NCI-H2107 (cell line): ENCODE measurements at regions not wholly inside any gene's neighbourhood (a gene's known extent, or its start where the extent isn't known, plus 50 kb on each side); places are given as distances from the start of the nearest gene placed in this dataset.
"Not testable (repeated sequence)": the region's sequence is repeated elsewhere in the genome, so short reads cannot be mapped to it uniquely, and the experiment has no call there.

Source experiments
- DNase-seq: peaks from one replicate; lab custom pipeline; 2025; lab: John Stamatoyannopoulos, UW

DNA sequence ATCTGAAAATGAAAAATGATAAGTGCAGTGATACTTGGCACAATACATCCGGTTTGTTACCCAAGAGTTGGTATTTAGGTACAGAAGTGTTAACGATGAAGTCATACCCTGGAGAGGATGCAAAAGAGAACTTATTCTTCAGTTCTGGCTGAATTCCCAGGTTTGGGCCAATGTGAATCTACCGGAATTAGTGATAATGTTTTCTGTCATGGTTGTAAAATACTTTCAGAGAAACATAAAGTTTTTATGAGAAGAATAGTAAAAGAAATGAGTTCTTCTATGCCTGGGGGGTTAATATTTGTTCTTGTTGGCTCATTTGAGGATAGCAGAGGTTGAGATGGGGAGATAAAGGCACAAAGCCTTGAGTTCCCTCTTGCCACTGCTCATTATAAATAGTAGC, 509.9 kb upstream of the POU3F2 start:
- DNase-seq, result no peak

DNA sequence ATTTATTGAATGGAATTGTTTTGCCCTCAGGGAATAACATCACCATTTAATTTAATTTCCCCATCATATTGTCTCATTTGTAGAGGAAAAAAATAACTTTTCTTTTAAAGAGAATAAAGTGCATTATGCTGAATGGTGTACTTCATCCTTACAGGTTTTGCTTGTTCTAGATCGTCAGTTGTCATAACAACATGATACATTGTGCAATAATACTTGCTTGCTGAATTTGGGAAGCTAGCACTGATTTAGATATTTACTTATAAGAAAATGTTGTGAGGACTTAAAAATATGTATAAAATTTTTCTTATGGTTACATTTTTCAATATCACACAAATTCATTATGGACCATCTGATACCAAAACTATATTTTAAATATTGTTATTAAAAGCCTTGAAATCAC, 509.0 kb upstream of the POU3F2 start:
- no peak for DNase-seq

DNA sequence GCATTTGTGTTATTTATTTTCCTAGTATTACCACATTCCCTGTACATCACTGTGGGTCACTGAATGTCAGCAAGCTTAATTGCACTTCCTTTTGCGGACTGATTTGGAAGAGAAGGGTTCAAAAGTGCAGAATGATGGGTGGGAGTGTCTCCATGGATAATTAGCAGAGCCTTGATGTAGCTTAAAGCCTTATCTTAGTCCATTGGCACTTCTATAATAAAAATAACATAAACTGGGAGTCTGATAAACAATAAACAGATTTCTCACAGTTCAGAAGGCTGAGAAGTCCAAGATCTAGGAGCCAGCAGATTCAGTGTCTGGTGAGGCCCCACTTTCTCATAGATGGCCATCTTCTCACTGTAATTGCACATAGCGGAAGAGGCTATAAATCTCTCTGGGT, 501.1 kb upstream of the POU3F2 start:
- DNase-seq, result no peak

DNA sequence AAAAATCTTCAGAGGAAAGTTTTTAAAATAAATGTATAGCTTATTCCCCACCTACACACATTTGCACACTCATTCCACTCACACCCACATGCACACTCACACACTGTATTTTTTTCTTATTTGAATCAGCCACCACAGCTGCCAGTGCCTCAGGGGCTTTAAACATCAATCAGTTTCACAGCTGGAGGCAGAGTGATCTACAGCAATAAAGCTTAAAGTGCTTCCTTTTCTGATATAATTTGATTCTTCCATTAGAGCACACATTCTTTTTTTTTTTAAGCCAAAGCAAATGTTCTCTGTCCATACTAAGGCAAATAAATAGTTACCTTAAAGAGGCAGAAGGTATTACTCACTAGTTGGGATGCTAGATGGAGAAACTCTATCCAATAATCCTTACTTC, 498.8 kb upstream of the POU3F2 start:
- DNase-seq, result no peak

DNA sequence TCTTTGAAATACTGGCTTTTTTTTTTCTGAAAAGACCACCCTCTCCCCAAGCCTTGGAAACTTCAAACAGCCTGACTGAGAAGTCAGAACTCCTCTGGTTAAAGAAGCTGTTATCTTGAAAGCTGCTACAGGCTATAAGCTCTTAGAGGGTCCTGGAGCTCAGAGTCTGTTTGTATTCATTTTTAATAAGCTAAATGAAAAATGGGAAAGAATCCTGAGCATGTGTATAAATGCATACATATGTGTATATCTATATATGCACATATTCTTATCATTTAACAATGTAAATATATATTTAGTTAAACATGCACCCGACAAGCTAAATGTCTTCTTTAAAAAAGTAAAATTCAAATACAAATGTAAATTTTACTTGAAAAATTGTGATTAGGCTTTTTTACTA, 494.9 kb upstream of the POU3F2 start:
- DNase-seq, result no peak

DNA sequence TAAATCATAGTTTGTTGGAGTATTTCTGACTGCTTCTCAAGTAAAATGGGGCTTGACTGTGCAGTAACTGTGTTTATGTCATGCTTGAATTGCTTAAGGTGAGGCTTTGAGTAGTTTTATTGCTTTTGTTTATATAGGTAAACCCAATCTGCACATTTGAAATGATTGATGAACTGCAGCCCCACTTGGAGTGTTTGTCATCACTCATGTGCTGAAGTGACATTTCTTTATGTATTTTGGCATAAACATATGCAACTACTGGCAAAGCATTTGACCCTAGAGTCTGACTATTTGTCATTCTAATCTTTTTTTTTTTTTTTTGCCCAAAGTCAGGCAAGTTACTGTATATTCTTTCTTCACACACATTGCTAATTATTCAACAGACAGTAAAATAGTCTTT, 491.4 kb upstream of the POU3F2 start:
- DNase-seq, result no peak

DNA sequence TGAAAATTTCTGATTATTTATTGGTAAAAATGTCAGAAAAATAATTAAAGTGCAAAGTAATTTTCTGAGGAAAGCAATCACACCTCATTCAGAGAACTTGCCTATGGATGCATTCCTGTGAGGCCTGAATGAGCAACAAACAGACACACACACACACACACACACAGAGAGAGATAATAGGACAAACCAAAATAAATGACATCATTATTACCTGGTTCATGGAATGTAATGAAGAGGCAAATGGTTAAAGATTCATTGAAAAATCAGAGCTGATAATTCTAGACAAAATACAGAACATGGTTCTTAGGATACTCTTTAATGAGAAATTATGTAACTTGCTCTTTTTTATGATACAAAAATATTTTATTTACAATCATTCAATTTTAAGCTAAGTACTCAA, 490.6 kb upstream of the POU3F2 start:
- no peak for DNase-seq

DNA sequence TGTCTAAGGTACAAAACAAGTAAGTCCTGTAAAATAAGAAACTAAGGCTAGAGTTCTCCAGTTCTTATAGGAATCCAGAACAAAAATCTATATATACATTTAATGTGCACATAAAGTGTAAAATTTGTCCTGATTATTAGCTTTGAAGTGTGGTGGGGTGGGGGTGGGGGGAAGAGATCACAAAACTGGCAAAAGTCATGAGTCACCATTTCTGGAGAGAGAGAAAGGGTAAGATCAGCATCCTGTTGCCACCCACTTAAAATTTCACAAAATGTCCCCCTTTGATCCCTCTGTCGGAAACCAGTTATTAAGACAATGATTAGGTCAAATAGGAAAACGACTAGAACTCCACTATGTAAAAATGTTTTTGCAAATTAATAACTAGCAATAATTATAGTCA, 482.0 kb upstream of the POU3F2 start:
- no peak for DNase-seq

DNA sequence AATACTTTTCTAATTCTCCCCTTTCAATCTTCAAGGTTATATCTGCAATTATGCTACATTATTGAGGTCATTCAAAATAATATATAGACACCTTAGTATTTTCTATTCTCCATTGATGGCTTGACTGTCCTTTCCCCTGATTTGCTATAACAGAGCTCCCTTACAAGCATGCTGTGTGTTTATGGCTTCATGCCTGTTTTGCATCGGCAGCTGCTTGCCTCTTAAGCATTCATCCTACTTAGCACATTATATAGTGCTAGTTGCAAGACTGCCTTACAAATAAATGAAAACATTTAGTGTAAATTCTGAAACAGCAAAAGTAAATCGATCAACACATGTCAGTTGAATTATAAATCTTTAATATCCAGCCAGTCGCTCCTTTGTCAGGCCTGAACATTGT, 476.2 kb upstream of the POU3F2 start:
- DNase-seq, result no peak

DNA sequence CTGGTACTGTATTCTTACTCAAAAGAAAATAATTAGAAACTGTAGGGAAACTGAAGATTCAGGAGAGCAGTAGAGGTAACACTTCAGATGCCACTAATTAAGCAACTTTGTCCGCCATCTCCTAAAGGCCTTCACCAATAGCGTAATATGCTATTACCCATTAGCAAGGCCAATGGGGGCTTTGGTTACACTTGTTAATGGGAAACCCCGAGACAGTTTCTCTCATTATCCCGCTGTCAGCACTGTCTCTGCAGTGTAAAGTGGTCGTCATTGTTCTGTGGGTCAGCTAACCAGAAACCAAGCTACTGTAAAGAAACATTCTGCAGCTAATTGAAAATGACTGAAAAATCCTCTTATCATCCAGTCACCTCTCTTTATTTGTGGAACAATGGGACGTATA, 468.0 kb upstream of the POU3F2 start:
- no peak for DNase-seq

DNA sequence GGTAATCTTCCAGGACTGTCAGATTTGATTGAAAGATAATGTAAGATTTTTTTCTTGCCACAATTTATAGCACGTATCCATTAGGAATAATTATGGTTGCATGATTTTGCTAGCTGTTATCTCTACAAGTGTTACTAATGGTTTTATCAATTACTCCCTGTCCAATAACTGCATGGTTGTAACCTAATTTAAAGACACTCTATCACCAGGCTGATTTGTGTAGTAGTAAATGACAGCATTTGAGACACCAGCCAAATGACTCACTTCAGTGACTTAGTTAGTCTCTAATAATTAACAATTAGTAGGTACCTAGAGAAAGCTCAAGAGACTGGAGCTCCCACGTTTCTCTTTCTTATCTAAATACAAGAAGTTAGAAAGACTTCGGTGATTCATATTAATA, 453.8 kb upstream of the POU3F2 start:
- no peak for DNase-seq

DNA sequence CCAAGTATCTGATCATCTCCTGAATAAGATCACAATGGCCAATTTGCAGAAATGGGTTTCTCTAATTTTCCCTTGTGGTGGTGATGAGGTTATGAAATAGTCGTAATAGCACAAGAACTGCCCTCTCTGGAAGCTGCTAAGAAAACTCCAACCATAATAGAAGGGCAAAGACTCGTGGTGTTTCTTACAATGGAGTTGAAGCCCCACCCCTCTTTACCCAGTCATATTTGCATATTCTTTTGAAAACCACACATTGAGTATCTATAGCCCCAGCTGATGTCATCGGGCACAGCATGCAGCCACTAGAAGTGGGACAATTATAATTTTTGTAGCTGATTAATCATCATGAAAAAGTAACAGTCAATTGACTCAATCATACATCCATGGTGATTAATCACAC, 452.1 kb upstream of the POU3F2 start:
- DNase-seq, result no peak

DNA sequence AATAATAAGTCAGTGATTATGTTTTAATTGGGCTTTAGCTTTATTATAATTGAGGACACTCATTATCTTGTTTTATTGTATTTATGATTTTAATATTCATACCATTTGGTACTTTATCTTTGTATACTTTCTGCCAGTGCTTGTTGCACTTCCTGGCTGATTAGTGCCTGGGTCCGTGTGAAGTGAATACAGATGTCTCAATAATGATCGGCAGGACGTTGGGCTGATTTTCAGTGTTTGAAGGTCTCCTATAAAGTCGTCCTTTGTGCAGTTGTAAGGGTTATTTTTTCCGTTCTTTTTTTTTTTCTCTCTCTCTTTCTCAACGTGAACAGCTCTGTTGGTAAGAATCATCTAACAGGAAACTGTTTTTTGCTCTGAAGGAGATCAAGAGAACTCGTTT, 450.0 kb upstream of the POU3F2 start:
- DNase-seq, result no peak

DNA sequence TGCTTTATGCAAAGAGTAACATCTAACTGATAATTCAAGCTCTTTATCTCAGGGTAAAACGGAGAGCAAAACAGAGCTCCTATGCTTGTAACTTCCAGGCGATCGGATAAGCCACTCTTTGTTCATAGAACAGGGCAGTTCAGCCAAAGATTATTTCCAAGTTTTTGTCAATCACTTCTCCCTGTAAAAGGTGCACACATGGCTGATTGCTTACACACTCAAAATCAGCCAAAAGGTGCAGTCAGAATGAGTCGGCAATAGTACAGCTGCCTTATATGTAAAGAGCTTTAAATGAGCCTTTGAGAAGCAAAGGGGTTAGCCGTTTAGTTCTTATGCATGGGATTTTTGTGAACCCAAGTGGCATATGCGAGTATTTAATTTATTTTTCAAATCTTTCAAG, 449.6 kb upstream of the POU3F2 start:
- no peak for DNase-seq

DNA sequence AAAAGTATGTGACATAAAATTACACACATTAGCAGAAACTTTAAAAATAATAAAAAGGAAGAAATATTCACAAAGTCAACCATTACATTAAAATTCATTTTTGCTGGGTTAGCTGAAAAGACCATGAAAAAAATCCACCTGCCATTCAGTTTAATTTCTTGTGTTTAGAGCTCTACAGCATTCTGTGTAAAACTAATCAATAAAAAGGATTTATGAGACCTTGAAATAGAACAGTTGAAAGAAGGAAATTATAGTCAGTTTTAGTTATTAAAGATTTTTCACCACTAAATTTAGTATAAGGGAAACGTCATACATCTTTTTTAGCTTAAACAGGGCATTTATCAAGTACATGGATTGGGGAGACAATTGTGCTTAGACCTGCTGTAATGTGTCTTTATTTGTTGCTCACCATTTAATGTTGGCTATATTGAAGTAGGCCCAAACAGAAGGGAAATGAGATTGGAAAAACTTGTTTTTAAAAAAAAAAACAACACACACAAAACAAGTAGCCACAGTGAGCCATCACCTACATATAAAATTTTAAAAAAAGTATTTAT, 438.7 kb upstream of the POU3F2 start:
- no peak for DNase-seq

DNA sequence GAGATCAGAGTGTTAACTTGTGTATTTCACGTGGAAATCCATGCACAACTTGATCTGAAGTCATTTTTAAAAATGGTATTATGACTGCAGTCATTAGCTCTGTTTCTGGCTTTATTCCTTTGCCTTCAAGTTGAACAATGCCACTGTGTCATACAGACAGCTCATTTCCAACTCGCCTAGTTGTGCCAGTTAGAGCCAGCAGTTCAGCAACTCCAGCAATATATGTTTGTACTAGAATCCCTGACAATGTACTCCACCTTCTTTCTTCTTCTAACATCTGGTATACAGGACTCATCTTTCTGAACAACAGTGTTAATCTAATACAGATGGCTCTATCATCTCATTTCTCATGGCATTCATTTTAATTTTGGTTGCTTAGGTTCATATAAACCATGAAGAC, 418.3 kb upstream of the POU3F2 start:
- no peak for DNase-seq

DNA sequence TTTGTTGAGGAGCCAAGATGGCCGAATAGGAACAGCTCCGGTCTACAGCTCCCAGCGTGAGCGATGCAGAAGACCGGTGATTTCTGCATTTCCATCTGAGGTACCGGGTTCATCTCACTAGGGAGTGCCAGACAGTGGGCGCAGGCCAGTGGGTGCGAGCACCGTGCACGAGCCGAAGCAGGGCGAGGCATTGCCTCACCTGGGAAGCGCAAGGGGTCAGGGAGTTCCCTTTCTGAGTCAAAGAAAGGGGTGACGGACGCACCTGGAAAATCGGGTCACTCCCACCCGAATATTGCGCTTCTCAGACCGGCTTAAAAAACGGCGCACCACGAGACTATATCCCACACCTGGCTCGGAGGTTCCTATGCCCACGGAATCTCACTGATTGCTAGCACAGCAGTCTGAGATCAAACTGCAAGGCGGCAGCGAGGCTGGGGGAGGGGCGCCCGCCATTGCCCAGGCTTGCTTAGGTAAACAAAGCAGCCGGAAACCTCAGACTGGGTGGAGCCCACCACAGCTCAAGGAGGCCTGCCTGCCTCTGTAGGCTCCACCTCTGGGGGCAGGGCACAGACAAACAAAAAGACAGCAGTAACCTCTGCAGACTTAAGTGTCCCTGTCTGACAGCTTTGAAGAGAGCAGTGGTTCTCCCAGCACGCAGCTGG, 417.7 kb upstream of the POU3F2 start:
- not testable (repeated sequence) for DNase-seq

DNA sequence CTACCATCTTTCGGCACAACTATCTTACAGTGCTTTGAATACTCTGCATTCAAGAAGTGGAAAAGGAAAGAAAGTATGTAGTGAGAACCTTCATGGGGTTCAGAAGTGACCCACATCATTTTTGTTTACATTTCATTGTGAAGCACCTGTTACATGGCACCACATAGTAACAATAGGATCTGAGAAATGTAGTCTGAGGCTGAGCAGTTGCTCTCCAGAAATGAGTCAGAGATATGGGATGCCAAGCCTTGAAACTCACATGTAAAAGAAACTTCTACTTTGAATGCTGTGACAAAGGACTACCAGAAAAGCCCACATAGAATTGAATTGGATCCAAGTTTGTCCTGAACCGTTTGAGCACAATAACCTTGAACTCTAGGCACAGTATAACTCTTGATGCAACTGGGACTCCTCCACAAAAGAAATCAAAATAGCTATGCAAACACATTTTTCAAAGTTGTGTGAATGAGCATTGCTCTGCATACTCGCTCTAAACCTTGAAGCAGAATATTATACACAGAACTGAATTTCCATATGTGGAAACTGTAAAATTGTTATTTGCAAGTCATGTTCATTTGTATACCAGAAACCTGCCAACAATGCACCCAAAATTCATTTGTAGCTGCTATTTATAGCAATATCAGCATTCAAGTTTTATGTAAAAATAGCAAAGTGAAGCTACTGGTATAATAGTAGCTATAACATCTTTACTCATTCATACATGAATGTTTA, 400.9 kb upstream of the POU3F2 start:
- no peak for DNase-seq

DNA sequence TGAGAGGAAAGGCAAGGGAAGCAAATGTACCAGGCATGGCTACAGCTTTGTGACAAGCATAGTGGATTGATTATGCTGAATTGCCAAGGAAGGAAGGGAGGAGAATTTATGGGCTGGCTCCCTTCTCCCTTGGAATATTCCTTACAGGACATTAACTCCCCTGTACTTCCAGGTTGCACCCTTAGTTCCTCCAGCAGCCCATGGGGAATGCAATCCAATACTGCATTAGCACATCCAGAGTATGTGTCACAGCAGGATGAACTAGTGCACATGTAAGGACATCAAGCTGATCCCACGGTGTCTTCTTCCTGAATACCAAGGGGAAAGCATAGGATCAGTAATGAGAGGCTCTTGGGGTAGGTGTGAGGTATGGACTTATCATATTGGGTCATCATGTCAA, 390.7 kb upstream of the POU3F2 start:
- no peak for DNase-seq

DNA sequence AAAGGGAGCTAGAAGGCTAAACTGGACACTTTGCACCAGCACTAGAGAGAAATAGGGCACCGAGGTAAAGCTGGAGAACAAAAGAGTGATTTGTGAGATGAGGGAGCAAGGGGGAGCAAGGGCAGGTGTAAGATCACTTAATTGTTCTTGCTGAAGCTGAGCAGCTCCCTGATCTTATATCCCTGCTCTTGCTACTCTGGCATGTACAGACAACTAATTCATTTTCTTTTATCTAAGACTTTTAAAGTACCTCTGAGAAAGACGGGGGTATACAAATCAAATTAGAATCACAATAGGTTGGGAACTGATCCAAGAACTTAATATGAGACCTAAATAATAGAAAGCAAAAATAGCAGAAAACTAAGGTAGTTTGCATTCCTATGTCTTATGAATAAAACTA, 381.7 kb upstream of the POU3F2 start:
- DNase-seq, result no peak

DNA sequence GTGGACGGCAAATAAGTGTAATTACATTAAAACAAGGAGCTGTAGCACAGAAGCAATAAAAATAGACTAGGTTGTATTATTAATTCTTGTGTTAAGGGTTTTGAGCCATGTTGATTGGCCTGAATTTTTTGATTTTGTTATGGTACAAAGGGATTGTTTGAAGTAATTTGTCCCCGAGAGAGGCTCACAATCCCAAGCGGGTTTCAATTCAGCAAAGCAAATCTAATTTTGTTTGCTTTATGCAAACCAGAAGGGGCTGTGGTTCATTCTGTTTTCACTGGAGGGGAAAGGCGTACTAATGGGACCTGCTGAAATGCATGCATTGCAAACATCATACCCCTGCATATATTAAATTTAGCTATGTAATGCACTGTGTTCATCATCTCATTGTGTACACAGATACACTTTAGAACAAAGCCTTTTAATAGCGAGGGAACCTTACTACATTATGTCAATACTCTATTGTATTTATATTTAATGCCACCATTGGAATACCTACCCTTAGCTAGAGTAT, 379.5 kb upstream of the POU3F2 start:
- no peak for DNase-seq

DNA sequence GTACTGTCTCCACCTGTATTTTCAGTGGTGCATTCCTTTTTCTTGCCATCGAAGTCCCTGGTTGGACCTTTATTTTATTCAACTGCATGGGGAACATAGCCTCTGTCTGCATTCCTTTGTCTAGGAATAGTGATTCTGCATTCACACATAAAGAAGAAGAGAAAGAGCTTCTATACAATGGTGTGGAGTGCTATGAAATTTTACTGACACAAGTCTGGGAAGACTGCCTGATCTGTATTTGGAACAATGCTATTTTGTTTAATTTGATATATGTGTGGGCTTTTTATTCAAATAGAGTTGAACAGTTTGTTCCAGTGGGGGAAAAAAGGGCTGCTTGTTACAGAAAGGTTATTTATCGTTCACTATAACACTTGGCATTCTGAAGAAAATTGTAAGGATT, 375.7 kb upstream of the POU3F2 start:
- no peak for DNase-seq
